GM23338 (cell line): ENCODE measurements at regions not wholly inside any gene's neighbourhood (a gene's known extent, or its start where the extent isn't known, plus 50 kb on each side); places are given as distances from the start of the nearest gene placed in this dataset.
"Not testable (repeated sequence)": the region's sequence is repeated elsewhere in the genome, so short reads cannot be mapped to it uniquely, and the experiment has no call there.

ENCODE experiments used
- CTCF ChIP-seq, 2 experiments: fragments of 200-600 bp in 1 of 2; sonication (generic) in 1 of 2; conservative IDR thresholded peaks; 2 replicates each; pipeline versions ENCODE4 v1.5.1 to v1.6.1; 2016 to 2017; ENCODE audit warnings: antibody characterized with exemption in 2 of 2, low read depth in 2 of 2, mild to moderate bottlenecking in 2 of 2, moderate library complexity in 1 of 2
- EZH2 ChIP-seq: fragments of 200-600 bp; sonication (generic); IDR thresholded peaks from one replicate; pipeline ENCODE4 v1.8.0; 2017; ENCODE audit warnings: antibody characterized with exemption, mild to moderate bottlenecking, low read depth; ENCODE audit not compliant: unreplicated experiment
- EZH2phosphoT487 ChIP-seq: fragments of 200-600 bp; sonication (generic); IDR thresholded peaks from one replicate; pipeline ENCODE4 v1.8.1; 2018; ENCODE audit warnings: antibody characterized with exemption; ENCODE audit not compliant: unreplicated experiment
- JUNB ChIP-seq: IDR thresholded peaks from one replicate; pipeline ENCODE4 v1.6.1; 2016; ENCODE audit warnings: antibody characterized with exemption; ENCODE audit not compliant: unreplicated experiment
- POLR2AphosphoS5 ChIP-seq: IDR thresholded peaks from 2 replicates; pipeline ENCODE4 v1.6.1; 2016; ENCODE audit warnings: antibody characterized with exemption, low read depth
- REST ChIP-seq: IDR thresholded peaks from one replicate; pipeline ENCODE4 v1.6.1; 2018; ENCODE audit warnings: antibody characterized with exemption; ENCODE audit not compliant: unreplicated experiment

- TF ChIP-seq CTCF (conservative IDR thresholded peaks at IDR 0.05; ENCODE audit: low read depth in 2 of 2); JUNB; REST; EZH2phosphoT487; POLR2AphosphoS5; EZH2: not testable (repeated sequence)
Observed at GRCh38 chr1:148297852-148298251, 145.8 kb upstream of the NBPF11 start.
